ENCODE measurements at regions not wholly inside any gene's neighbourhood (a gene's known extent, or its start where the extent isn't known, plus 50 kb on each side); places are given as distances from the start of the nearest gene placed in this dataset.
A peak's percentile ranks its signal among the peaks of the same experiment; 100 is the strongest.

- peaks cover 0 to 7% (median 4%) of the 10 kb centered on the region in 5 donors for H3K9me3 Mint-ChIP-seq
- Histone ChIP-seq H3K27ac (ENCODE audit: low read depth, low read length) (no peak overlapping the region), H3K4me3 (ENCODE audit: low read length) (no peak overlapping the region), H3K4me1 (ENCODE audit: insufficient read depth, low read length) (no peaks in the 10 kb centered on the region), H3K36me3 (ENCODE audit: insufficient read depth, low read length) (no peaks in the 10 kb centered on the region), H3K27me3 (ENCODE audit: insufficient read depth, low read length, poor library complexity, severe bottlenecking) (no peaks in the 10 kb centered on the region), H3K9me3 (ENCODE audit: low read length) (no peaks in the 10 kb centered on the region)
- DNase-seq = no peak
- no peak overlapping the region for H3K4me3 Mint-ChIP-seq
- peak overlapping the region in 1 of 8 donors; percentile 85 for H3K27ac Mint-ChIP-seq
- no peaks in the 10 kb centered on the region for H3K4me1 Mint-ChIP-seq
- POLR2A ChIA-PET = no interaction called here
- H3K36me3 Mint-ChIP-seq = no peaks in the 10 kb centered on the region
- CTCF ChIA-PET = no interaction called here
- no peaks in the 10 kb centered on the region for H3K27me3 Mint-ChIP-seq
These were observed 417.5 kb upstream of the ADAMTSL1 start for GRCh38 chr9:18056269-18056992.

GRCh38 chr9:18056993-18057369, 417.0 kb upstream of the ADAMTSL1 start:
- H3K27me3 Mint-ChIP-seq = no peaks in the 10 kb centered on the region
- Histone ChIP-seq H3K4me3 (ENCODE audit: low read length) (no peak overlapping the region), H3K27me3 (ENCODE audit: insufficient read depth, low read length, poor library complexity, severe bottlenecking) (no peaks in the 10 kb centered on the region), H3K9me3 (ENCODE audit: low read length) (no peaks in the 10 kb centered on the region), H3K27ac (ENCODE audit: low read depth, low read length) (no peak overlapping the region), H3K4me1 (ENCODE audit: insufficient read depth, low read length) (no peaks in the 10 kb centered on the region), H3K36me3 (ENCODE audit: insufficient read depth, low read length) (no peaks in the 10 kb centered on the region)
- CTCF ChIA-PET = no interaction called here
- H3K36me3 Mint-ChIP-seq = no peaks in the 10 kb centered on the region
- no peak for DNase-seq
- POLR2A ChIA-PET = no interaction called here
- H3K4me1 Mint-ChIP-seq = no peaks in the 10 kb centered on the region
- H3K27ac Mint-ChIP-seq = no peak overlapping the region
- peaks cover 0 to 7% (median 4%) of the 10 kb centered on the region in 5 donors for H3K9me3 Mint-ChIP-seq
- H3K4me3 Mint-ChIP-seq = no peak overlapping the region

GRCh38 chr9:18058564-18059442, 415.1 kb upstream of the ADAMTSL1 start:
- Histone ChIP-seq H3K4me3 (ENCODE audit: low read length) (no peak overlapping the region), H3K4me1 (ENCODE audit: insufficient read depth, low read length) (no peaks in the 10 kb centered on the region), H3K27me3 (ENCODE audit: insufficient read depth, low read length, poor library complexity, severe bottlenecking) (no peaks in the 10 kb centered on the region), H3K27ac (ENCODE audit: low read depth, low read length) (no peak overlapping the region), H3K9me3 (ENCODE audit: low read length) (no peaks in the 10 kb centered on the region), H3K36me3 (ENCODE audit: insufficient read depth, low read length) (no peaks in the 10 kb centered on the region)
- Mint-ChIP-seq H3K27ac (no peak overlapping the region), H3K27me3 (no peaks in the 10 kb centered on the region), H3K9me3 (peaks cover 0 to 7% (median 4%) of the 10 kb centered on the region in 5 donors), H3K4me3 (no peak overlapping the region), H3K36me3 (no peaks in the 10 kb centered on the region), H3K4me1 (no peaks in the 10 kb centered on the region)
- CTCF ChIA-PET = interaction anchor here (0.7 kb wide), 1 partner anchor 17 kb away, joined by 3 read pairs; no protein-coding TSS in a partner anchor
- POLR2A ChIA-PET = no interaction called here
- DNase-seq = no peak

- no peaks in the 10 kb centered on the region for H3K27me3 Mint-ChIP-seq
- H3K36me3 Mint-ChIP-seq = no peaks in the 10 kb centered on the region
- H3K4me3 Mint-ChIP-seq = no peak overlapping the region
- POLR2A ChIA-PET = no interaction called here
- H3K27ac ChIP-seq (ENCODE audit: low read depth, low read length) = no peak overlapping the region
- H3K9me3 ChIP-seq (ENCODE audit: low read length) = no peaks in the 10 kb centered on the region
- H3K36me3 ChIP-seq (ENCODE audit: insufficient read depth, low read length) = no peaks in the 10 kb centered on the region
- CTCF ChIA-PET = interaction anchor here (0.7 kb wide), 1 partner anchor 18 kb away, joined by 3 read pairs; no protein-coding TSS in a partner anchor
- H3K27me3 ChIP-seq (ENCODE audit: insufficient read depth, low read length, poor library complexity, severe bottlenecking) = no peaks in the 10 kb centered on the region
- no peaks in the 10 kb centered on the region for H3K4me1 ChIP-seq (ENCODE audit: insufficient read depth, low read length)
- H3K4me3 ChIP-seq (ENCODE audit: low read length) = no peak overlapping the region
- no peaks in the 10 kb centered on the region for H3K4me1 Mint-ChIP-seq
- DNase-seq = no peak
- H3K27ac Mint-ChIP-seq = no peak overlapping the region
- peaks cover 0 to 7% (median 5%) of the 10 kb centered on the region in 5 donors for H3K9me3 Mint-ChIP-seq
These were observed 414.5 kb upstream of the ADAMTSL1 start for GRCh38 chr9:18059447-18059846.

- Mint-ChIP-seq H3K4me3 (no peak overlapping the region), H3K27ac (no peak overlapping the region), H3K9me3 (peaks cover 0 to 7% (median 5%) of the 10 kb centered on the region in 5 donors), H3K27me3 (no peaks in the 10 kb centered on the region), H3K36me3 (no peaks in the 10 kb centered on the region), H3K4me1 (no peaks in the 10 kb centered on the region)
- Histone ChIP-seq H3K9me3 (ENCODE audit: low read length) (no peaks in the 10 kb centered on the region), H3K4me3 (ENCODE audit: low read length) (no peak overlapping the region), H3K27me3 (ENCODE audit: insufficient read depth, low read length, poor library complexity, severe bottlenecking) (no peaks in the 10 kb centered on the region), H3K27ac (ENCODE audit: low read depth, low read length) (no peak overlapping the region), H3K36me3 (ENCODE audit: insufficient read depth, low read length) (no peaks in the 10 kb centered on the region), H3K4me1 (ENCODE audit: insufficient read depth, low read length) (no peaks in the 10 kb centered on the region)
- POLR2A ChIA-PET = no interaction called here
- DNase-seq = no peak
- CTCF ChIA-PET = no interaction called here
These were observed 413.6 kb upstream of the ADAMTSL1 start for GRCh38 chr9:18060269-18060934.

- Histone ChIP-seq H3K36me3 (ENCODE audit: insufficient read depth, low read length) (no peaks in the 10 kb centered on the region), H3K9me3 (ENCODE audit: low read length) (no peaks in the 10 kb centered on the region), H3K4me1 (ENCODE audit: insufficient read depth, low read length) (no peaks in the 10 kb centered on the region), H3K27ac (ENCODE audit: low read depth, low read length) (no peak overlapping the region), H3K4me3 (ENCODE audit: low read length) (no peak overlapping the region), H3K27me3 (ENCODE audit: insufficient read depth, low read length, poor library complexity, severe bottlenecking) (no peaks in the 10 kb centered on the region)
- Mint-ChIP-seq H3K9me3 (peaks cover 0 to 9% (median 3%) of the 10 kb centered on the region in 5 donors), H3K4me3 (no peak overlapping the region), H3K27ac (no peak overlapping the region), H3K4me1 (no peaks in the 10 kb centered on the region), H3K27me3 (no peaks in the 10 kb centered on the region), H3K36me3 (no peaks in the 10 kb centered on the region)
- DNase-seq = no peak
- ChIA-PET CTCF (no interaction called here), POLR2A (no interaction called here)
These were observed 412.6 kb upstream of the ADAMTSL1 start for GRCh38 chr9:18061332-18061731.

- no peak overlapping the region for H3K27ac Mint-ChIP-seq
- no peak for DNase-seq
- H3K4me1 Mint-ChIP-seq = no peaks in the 10 kb centered on the region
- H3K9me3 Mint-ChIP-seq = peaks cover 0 to 9% (median under 1%) of the 10 kb centered on the region in 5 donors
- no peak overlapping the region for H3K27ac ChIP-seq (ENCODE audit: low read depth, low read length)
- H3K36me3 ChIP-seq (ENCODE audit: insufficient read depth, low read length) = no peaks in the 10 kb centered on the region
- no peaks in the 10 kb centered on the region for H3K27me3 ChIP-seq (ENCODE audit: insufficient read depth, low read length, poor library complexity, severe bottlenecking)
- H3K27me3 Mint-ChIP-seq = no peaks in the 10 kb centered on the region
- no peaks in the 10 kb centered on the region for H3K4me1 ChIP-seq (ENCODE audit: insufficient read depth, low read length)
- H3K9me3 ChIP-seq (ENCODE audit: low read length) = no peaks in the 10 kb centered on the region
- no peak overlapping the region for H3K4me3 ChIP-seq (ENCODE audit: low read length)
- ChIA-PET POLR2A (no interaction called here), CTCF (no interaction called here)
- no peaks in the 10 kb centered on the region for H3K36me3 Mint-ChIP-seq
- no peak overlapping the region for H3K4me3 Mint-ChIP-seq
These were observed 412.1 kb upstream of the ADAMTSL1 start for GRCh38 chr9:18061856-18062255.

GRCh38 chr9:18063856-18064390, 410.0 kb upstream of the ADAMTSL1 start:
- Histone ChIP-seq H3K27ac (ENCODE audit: low read depth, low read length) (no peak overlapping the region), H3K4me1 (ENCODE audit: insufficient read depth, low read length) (no peaks in the 10 kb centered on the region), H3K36me3 (ENCODE audit: insufficient read depth, low read length) (no peaks in the 10 kb centered on the region), H3K9me3 (ENCODE audit: low read length) (no peaks in the 10 kb centered on the region), H3K4me3 (ENCODE audit: low read length) (no peak overlapping the region), H3K27me3 (ENCODE audit: insufficient read depth, low read length, poor library complexity, severe bottlenecking) (no peaks in the 10 kb centered on the region)
- H3K27ac Mint-ChIP-seq = no peak overlapping the region
- ChIA-PET POLR2A (no interaction called here), CTCF (no interaction called here)
- H3K27me3 Mint-ChIP-seq = no peaks in the 10 kb centered on the region
- no peak overlapping the region for H3K4me3 Mint-ChIP-seq
- no peaks in the 10 kb centered on the region for H3K36me3 Mint-ChIP-seq
- H3K4me1 Mint-ChIP-seq = no peaks in the 10 kb centered on the region
- DNase-seq = no peak
- H3K9me3 Mint-ChIP-seq = peaks cover 0 to 8% (median 4%) of the 10 kb centered on the region in 5 donors
